Fibroblast of the aortic adventitia (primary cell): ENCODE measurements at regions not wholly inside any gene's neighbourhood (a gene's known extent, or its start where the extent isn't known, plus 50 kb on each side); places are given as distances from the start of the nearest gene placed in this dataset.

Experiments
- DNase-seq: peaks from one replicate; pipeline ENCODE4 v3.0.0-alpha.2; 2010; ENCODE audit warnings: low read depth
- H3K4me3 ChIP-seq: 2 replicates; pipeline ENCODE4 v1.5.1; 2011; ENCODE audit warnings: low read depth, mild to moderate bottlenecking, control low read depth, low read length, moderate library complexity
- TF ChIP-seq, protein P1 (sequence below): IDR thresholded peaks from 2 replicates; pipeline ENCODE4 v1.5.1; 2011; ENCODE audit warnings: mild to moderate bottlenecking, low read length, control low read depth, inconsistent platforms; ENCODE audit not compliant: insufficient read depth

DNA sequence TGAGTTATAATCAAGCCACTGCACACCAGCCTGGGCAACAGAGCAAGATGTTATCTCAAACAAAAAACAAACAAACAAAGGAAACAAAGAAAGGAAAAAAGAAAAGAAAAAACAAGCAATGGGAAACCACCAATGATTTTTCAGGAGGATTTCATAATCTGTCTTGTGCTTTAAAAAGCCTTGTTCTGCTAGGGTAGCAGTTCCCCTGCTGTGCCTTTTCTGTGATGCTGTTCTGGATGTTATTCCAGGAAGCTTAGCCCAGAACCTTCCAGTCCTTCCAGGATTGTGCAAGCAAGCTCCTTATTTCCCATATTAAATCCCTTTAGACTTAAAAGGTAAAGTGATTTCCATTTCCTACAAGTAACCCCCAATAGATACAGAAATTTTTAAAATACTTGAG is 171.1 kb downstream of the ABCC12 start:
- TF ChIP-seq, protein P1, sequence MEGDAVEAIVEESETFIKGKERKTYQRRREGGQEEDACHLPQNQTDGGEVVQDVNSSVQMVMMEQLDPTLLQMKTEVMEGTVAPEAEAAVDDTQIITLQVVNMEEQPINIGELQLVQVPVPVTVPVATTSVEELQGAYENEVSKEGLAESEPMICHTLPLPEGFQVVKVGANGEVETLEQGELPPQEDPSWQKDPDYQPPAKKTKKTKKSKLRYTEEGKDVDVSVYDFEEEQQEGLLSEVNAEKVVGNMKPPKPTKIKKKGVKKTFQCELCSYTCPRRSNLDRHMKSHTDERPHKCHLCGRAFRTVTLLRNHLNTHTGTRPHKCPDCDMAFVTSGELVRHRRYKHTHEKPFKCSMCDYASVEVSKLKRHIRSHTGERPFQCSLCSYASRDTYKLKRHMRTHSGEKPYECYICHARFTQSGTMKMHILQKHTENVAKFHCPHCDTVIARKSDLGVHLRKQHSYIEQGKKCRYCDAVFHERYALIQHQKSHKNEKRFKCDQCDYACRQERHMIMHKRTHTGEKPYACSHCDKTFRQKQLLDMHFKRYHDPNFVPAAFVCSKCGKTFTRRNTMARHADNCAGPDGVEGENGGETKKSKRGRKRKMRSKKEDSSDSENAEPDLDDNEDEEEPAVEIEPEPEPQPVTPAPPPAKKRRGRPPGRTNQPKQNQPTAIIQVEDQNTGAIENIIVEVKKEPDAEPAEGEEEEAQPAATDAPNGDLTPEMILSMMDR = no peak
- DNase-seq = no peak
- no peak overlapping the region for H3K4me3 ChIP-seq

DNA sequence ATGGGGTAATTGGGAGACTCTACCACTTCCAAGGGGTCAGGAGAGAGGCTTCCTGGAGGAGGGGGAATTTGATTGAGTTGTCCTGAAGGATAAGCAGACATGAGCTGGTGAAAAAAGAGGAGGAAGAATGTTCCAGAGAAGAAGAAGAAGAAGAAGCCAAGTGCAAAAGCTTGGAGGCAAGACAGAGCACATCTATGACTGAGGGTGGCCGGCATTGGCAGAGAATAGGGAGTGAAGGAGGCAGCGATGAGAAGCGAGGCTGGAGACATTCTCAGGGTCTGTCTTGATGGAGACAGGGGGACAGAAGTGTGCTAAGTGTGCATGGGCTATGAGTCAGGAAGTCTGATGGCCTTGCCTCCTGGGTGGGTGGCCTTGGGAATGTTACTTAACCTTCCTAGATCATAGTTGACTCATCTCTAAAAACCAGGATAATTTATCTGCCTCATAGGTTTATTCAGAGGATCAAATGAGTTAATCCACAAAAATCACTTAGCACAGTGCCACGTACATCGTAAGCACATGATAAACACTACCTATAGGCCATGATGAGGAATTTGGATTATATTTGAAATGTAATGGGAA is 171.7 kb downstream of the ABCC12 start:
- H3K4me3 ChIP-seq = no peak overlapping the region
- TF ChIP-seq, protein P1 = no peak

DNA sequence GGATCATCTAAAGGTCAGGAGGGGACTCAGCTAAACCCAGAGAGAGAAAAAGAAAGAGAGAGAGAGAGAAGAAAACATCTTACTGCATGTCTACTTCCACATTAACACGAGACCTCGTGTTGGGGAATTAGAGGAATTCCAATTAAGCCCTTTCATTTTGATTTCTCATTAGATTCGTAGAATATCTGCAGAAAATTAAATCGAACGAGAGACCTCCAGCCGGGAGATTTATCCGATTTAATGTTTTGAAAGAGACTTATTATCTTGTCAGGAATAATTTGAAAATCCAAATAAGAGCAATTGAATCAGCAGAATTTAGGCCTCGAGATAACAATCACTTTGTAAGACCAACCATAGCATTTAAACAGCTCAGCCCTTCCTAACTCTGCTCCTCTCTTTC is 175.6 kb downstream of the ABCC12 start:
- no peak overlapping the region for H3K4me3 ChIP-seq
- DNase-seq = no peak

More for the DNA sequence above, 171.7 kb downstream of the ABCC12 start:
- no peak for DNase-seq

DNA sequence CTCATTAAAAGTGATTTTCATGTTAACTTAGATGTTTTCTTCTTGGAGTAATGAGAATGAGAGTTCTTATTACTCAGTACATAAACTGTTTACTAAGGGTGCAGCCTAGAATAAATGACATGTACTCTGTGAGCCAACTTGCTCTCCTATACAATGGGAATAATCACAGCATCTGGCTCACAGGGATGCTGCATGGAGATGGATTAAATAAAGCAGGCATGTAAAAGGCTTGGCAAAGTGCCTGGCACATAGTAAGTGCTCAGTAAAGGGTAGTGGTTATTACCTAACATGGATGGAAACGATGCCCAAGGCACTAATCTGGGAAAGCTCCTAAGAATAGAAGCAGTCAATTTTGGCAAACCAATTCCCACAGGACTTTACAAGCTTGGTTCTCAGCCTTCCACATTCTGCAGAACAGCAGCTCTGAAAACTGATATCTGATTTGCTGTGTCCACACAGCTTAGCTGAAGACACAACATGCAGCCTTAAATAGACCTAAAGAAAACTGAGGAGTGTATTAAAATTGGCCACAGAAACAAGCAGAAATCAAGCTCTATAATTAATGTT is 176.1 kb downstream of the ABCC12 start:
- no peak overlapping the region for H3K4me3 ChIP-seq
- DNase-seq = no peak
- TF ChIP-seq, protein P1 = no peak

More for the DNA sequence above, 175.6 kb downstream of the ABCC12 start:
- TF ChIP-seq, protein P1 = no peak

DNA sequence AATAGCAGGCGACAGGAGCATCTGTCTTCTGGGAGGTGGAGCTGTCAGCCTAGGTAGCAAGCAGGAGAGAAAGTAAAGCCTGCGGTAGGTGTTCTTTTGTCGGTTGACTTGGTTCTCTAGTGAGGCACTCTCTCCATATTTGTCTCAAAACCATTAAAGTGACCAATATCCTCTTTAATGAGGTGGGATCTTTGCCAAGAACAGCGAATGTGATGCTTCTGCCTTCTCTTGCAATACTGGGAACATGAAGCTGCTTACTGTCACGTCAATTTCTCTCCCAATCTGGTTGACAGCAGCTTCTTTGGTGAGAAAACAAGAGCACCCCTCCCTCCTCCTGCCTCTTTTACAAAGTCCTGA is 176.7 kb downstream of the ABCC12 start:
- DNase-seq = no peak
- TF ChIP-seq, protein P1 = no peak
- H3K4me3 ChIP-seq = no peak overlapping the region

DNA sequence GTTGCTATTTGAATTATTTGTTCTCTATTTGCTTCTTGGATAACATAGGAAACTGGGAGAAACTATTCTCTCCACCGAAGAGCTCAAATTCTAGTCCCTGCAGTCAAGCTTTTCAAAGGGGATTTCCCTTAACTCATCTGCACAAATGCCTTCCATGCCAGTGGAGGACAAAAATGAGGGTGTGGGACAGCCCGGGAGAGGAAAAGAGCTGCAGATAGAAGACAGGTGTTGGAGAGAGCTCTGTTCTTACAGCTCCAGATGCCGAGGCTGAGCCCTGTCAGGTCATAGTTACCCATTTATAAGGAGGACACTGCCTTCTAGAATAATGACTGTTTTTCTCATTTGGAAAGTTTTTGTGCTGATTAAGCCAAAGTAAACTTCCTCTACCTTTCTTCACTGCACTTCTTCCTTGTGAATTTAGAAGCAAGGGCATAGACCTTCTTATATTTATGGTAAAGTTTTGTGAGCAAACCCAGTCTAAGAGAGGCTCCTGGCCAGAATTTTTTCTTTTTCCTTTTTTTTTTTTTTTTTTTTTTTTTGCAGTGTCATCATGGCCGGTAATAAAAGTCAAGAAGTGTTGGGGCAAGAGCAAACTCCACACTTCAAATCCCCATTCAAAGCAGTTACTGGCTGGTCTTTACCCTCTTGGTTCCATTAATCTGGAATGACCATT is 177.2 kb downstream of the ABCC12 start:
- TF ChIP-seq, protein P1 = no peak
- no peak for DNase-seq
- no peak overlapping the region for H3K4me3 ChIP-seq
